IPS-18a (cell line): ENCODE measurements at regions not wholly inside any gene's neighbourhood (a gene's known extent, or its start where the extent isn't known, plus 50 kb on each side); places are given as distances from the start of the nearest gene placed in this dataset.

Experiments
- H3K27ac ChIP-seq: one replicate; pipeline ENCODE4 v1.5.1; 2013; ENCODE audit warnings: low read length
- H3K27me3 ChIP-seq: one replicate; pipeline ENCODE4 v1.6.1; 2013; ENCODE audit warnings: mild to moderate bottlenecking, low read length; ENCODE audit not compliant: control insufficient read depth, insufficient read depth
- H3K36me3 ChIP-seq: one replicate; pipeline ENCODE4 v1.6.1; 2013; ENCODE audit warnings: low read depth, low read length; ENCODE audit not compliant: control insufficient read depth
- H3K4me1 ChIP-seq: one replicate; pipeline ENCODE4 v1.6.1; 2013; ENCODE audit warnings: low read depth, low read length; ENCODE audit not compliant: control insufficient read depth
- H3K4me3 ChIP-seq: one replicate; pipeline ENCODE4 v1.5.1; 2013; ENCODE audit warnings: low read length
- H3K9ac ChIP-seq: one replicate; pipeline ENCODE4 v1.6.1; 2013; ENCODE audit warnings: mild to moderate bottlenecking, low read length, moderate library complexity
- H3K9me3 ChIP-seq: one replicate; pipeline ENCODE4 v1.6.1; 2013; ENCODE audit warnings: low read depth, low read length; ENCODE audit not compliant: control insufficient read depth

- Histone ChIP-seq H3K4me1 (no peaks in the 10 kb centered on the region), H3K4me3 (no peak overlapping the region), H3K27me3 (no peaks in the 10 kb centered on the region), H3K9ac (no peak overlapping the region), H3K27ac (no peak overlapping the region), H3K9me3 (no peaks in the 10 kb centered on the region), H3K36me3 (no peaks in the 10 kb centered on the region)
Measured at GRCh38 chr17:53574038-53574437, 248.7 kb upstream of the KIF2B start.

- no peak overlapping the region for H3K4me3 ChIP-seq
- H3K4me1 ChIP-seq: no peaks in the 10 kb centered on the region
- H3K36me3 ChIP-seq: no peaks in the 10 kb centered on the region
- H3K27ac ChIP-seq: no peak overlapping the region
- no peak overlapping the region for H3K9ac ChIP-seq
- H3K27me3 ChIP-seq: no peaks in the 10 kb centered on the region
- no peaks in the 10 kb centered on the region for H3K9me3 ChIP-seq
Measured at GRCh38 chr17:53571342-53571741, 251.4 kb upstream of the KIF2B start.

- Histone ChIP-seq H3K9ac (no peak overlapping the region), H3K36me3 (no peaks in the 10 kb centered on the region), H3K9me3 (no peaks in the 10 kb centered on the region), H3K27me3 (no peaks in the 10 kb centered on the region), H3K4me1 (no peaks in the 10 kb centered on the region), H3K4me3 (no peak overlapping the region), H3K27ac (no peak overlapping the region)
Measured at GRCh38 chr17:53570731-53571130, 252.0 kb upstream of the KIF2B start.

GRCh38 chr17:53560953-53561352 lies 261.8 kb upstream of the KIF2B start:
- Histone ChIP-seq H3K27ac (no peak overlapping the region), H3K27me3 (no peaks in the 10 kb centered on the region), H3K4me1 (no peaks in the 10 kb centered on the region), H3K36me3 (no peaks in the 10 kb centered on the region), H3K4me3 (no peak overlapping the region), H3K9me3 (no peaks in the 10 kb centered on the region), H3K9ac (no peak overlapping the region)

- H3K9ac ChIP-seq: no peak overlapping the region
- no peaks in the 10 kb centered on the region for H3K27me3 ChIP-seq
- H3K4me1 ChIP-seq: no peaks in the 10 kb centered on the region
- H3K9me3 ChIP-seq: no peaks in the 10 kb centered on the region
- H3K4me3 ChIP-seq: no peak overlapping the region
- H3K27ac ChIP-seq: no peak overlapping the region
- no peaks in the 10 kb centered on the region for H3K36me3 ChIP-seq
Measured at GRCh38 chr17:53548252-53548651, 274.5 kb upstream of the KIF2B start.

- H3K36me3 ChIP-seq: no peaks in the 10 kb centered on the region
- H3K9ac ChIP-seq: no peak overlapping the region
- H3K27me3 ChIP-seq: no peaks in the 10 kb centered on the region
- no peak overlapping the region for H3K4me3 ChIP-seq
- H3K27ac ChIP-seq: no peak overlapping the region
- H3K9me3 ChIP-seq: no peaks in the 10 kb centered on the region
- H3K4me1 ChIP-seq: peaks cover 3% of the 10 kb centered on the region
Measured at GRCh38 chr17:53543472-53543871, 279.3 kb upstream of the KIF2B start.

GRCh38 chr17:53538129-53538617 lies 284.6 kb upstream of the KIF2B start:
- peaks cover 3% of the 10 kb centered on the region for H3K4me1 ChIP-seq
- H3K36me3 ChIP-seq: no peaks in the 10 kb centered on the region

GRCh38 chr17:53527473-53527872 lies 295.3 kb upstream of the KIF2B start:
- no peak overlapping the region for H3K9ac ChIP-seq
- no peaks in the 10 kb centered on the region for H3K9me3 ChIP-seq
- no peaks in the 10 kb centered on the region for H3K36me3 ChIP-seq
- peaks cover 4% of the 10 kb centered on the region for H3K4me1 ChIP-seq
- no peak overlapping the region for H3K27ac ChIP-seq
- no peaks in the 10 kb centered on the region for H3K27me3 ChIP-seq
- no peak overlapping the region for H3K4me3 ChIP-seq

More at GRCh38 chr17:53538129-53538617, 284.6 kb upstream of the KIF2B start:
- no peak overlapping the region for H3K4me3 ChIP-seq
- no peak overlapping the region for H3K27ac ChIP-seq
- H3K27me3 ChIP-seq: no peaks in the 10 kb centered on the region
- H3K9me3 ChIP-seq: no peaks in the 10 kb centered on the region
- H3K9ac ChIP-seq: no peak overlapping the region

- Histone ChIP-seq H3K27me3 (no peaks in the 10 kb centered on the region), H3K4me1 (peaks cover 4% of the 10 kb centered on the region), H3K27ac (no peak overlapping the region), H3K4me3 (no peak overlapping the region), H3K9ac (no peak overlapping the region), H3K36me3 (no peaks in the 10 kb centered on the region), H3K9me3 (no peaks in the 10 kb centered on the region)
Measured at GRCh38 chr17:53525590-53525989, 297.1 kb upstream of the KIF2B start.

- Histone ChIP-seq H3K27me3 (no peaks in the 10 kb centered on the region), H3K4me3 (no peak overlapping the region), H3K4me1 (no peaks in the 10 kb centered on the region), H3K36me3 (no peaks in the 10 kb centered on the region), H3K9me3 (no peaks in the 10 kb centered on the region), H3K9ac (no peak overlapping the region), H3K27ac (no peak overlapping the region)
Measured at GRCh38 chr17:53516636-53517035, 306.1 kb upstream of the KIF2B start.

- H3K9ac ChIP-seq: no peak overlapping the region
- H3K4me3 ChIP-seq: no peak overlapping the region
- no peaks in the 10 kb centered on the region for H3K9me3 ChIP-seq
- no peaks in the 10 kb centered on the region for H3K4me1 ChIP-seq
- no peaks in the 10 kb centered on the region for H3K36me3 ChIP-seq
- no peaks in the 10 kb centered on the region for H3K27me3 ChIP-seq
- H3K27ac ChIP-seq: no peak overlapping the region
Measured at GRCh38 chr17:53499277-53499676, 323.4 kb upstream of the KIF2B start.

GRCh38 chr17:53496356-53496755 lies 326.4 kb upstream of the KIF2B start:
- no peak overlapping the region for H3K9ac ChIP-seq
- no peaks in the 10 kb centered on the region for H3K4me1 ChIP-seq
- H3K36me3 ChIP-seq: no peaks in the 10 kb centered on the region
- no peak overlapping the region for H3K4me3 ChIP-seq
- no peak overlapping the region for H3K27ac ChIP-seq
- H3K9me3 ChIP-seq: no peaks in the 10 kb centered on the region
- H3K27me3 ChIP-seq: no peaks in the 10 kb centered on the region
